ENCODE measurements at regions not wholly inside any gene's neighbourhood (a gene's known extent, or its start where the extent isn't known, plus 50 kb on each side); places are given as distances from the start of the nearest gene placed in this dataset.
"Not testable (repeated sequence)": the region's sequence is repeated elsewhere in the genome, so short reads cannot be mapped to it uniquely, and the experiment has no call there.

GRCh38 chr13:73844986-73845385, 289.2 kb downstream of the KLF12 start:
- no peak for DNase-seq (ENCODE audit: low read depth)

GRCh38 chr13:73842626-73843025, 291.6 kb downstream of the KLF12 start:
- DNase-seq (ENCODE audit: low read depth), result no peak

- DNase-seq (ENCODE audit: low read depth), result no peak
Measured at GRCh38 chr13:73842184-73842583, 292.0 kb downstream of the KLF12 start.

- no peak for DNase-seq (ENCODE audit: low read depth)
Measured at GRCh38 chr13:73837147-73837546, 297.1 kb downstream of the KLF12 start.

- DNase-seq (ENCODE audit: low read depth), result peak; percentile 59
Measured at GRCh38 chr13:73835138-73835721, 299.0 kb downstream of the KLF12 start.

- no peak for DNase-seq (ENCODE audit: low read depth)
Measured at GRCh38 chr13:73833325-73834070, 300.7 kb downstream of the KLF12 start.

GRCh38 chr13:73832825-73833224, 301.4 kb downstream of the KLF12 start:
- no peak for DNase-seq (ENCODE audit: low read depth)

GRCh38 chr13:73832128-73832588, 302.0 kb downstream of the KLF12 start:
- DNase-seq (ENCODE audit: low read depth), result no peak

- DNase-seq (ENCODE audit: low read depth), result no peak
Measured at GRCh38 chr13:73829416-73829815, 304.8 kb downstream of the KLF12 start.

GRCh38 chr13:73828811-73829210, 305.4 kb downstream of the KLF12 start:
- DNase-seq (ENCODE audit: low read depth), result no peak

- DNase-seq (ENCODE audit: low read depth), result no peak
Measured at GRCh38 chr13:73827434-73827833, 306.8 kb downstream of the KLF12 start.

- no peak for DNase-seq (ENCODE audit: low read depth)
Measured at GRCh38 chr13:73825143-73825542, 309.1 kb downstream of the KLF12 start.

GRCh38 chr13:73822668-73823592, 311.3 kb downstream of the KLF12 start:
- no peak for DNase-seq (ENCODE audit: low read depth)

GRCh38 chr13:73820688-73821087, 313.5 kb downstream of the KLF12 start:
- no peak for DNase-seq (ENCODE audit: low read depth)

GRCh38 chr13:73820285-73820684, 313.9 kb downstream of the KLF12 start:
- no peak for DNase-seq (ENCODE audit: low read depth)

GRCh38 chr13:73819711-73820110, 314.5 kb downstream of the KLF12 start:
- DNase-seq (ENCODE audit: low read depth), result no peak

- peak; percentile 22 for DNase-seq (ENCODE audit: low read depth)
Measured at GRCh38 chr13:73816702-73817101, 317.5 kb downstream of the KLF12 start.

- DNase-seq (ENCODE audit: low read depth), result no peak
Measured at GRCh38 chr13:73815796-73816195, 318.4 kb downstream of the KLF12 start.

- no peak for DNase-seq (ENCODE audit: low read depth)
Measured at GRCh38 chr13:73810647-73811046, 323.6 kb downstream of the KLF12 start.

GRCh38 chr13:73809561-73809960, 324.6 kb downstream of the KLF12 start:
- peak; percentile 63 for DNase-seq (ENCODE audit: low read depth)

GRCh38 chr13:73808318-73808717, 325.9 kb downstream of the KLF12 start:
- no peak for DNase-seq (ENCODE audit: low read depth)

GRCh38 chr13:73805326-73805958, 328.8 kb downstream of the KLF12 start:
- not testable (repeated sequence) for DNase-seq (ENCODE audit: low read depth)

Data from M059J (cell line).